IPS DF 4.7 (cell line): ENCODE measurements at regions not wholly inside any gene's neighbourhood (a gene's known extent, or its start where the extent isn't known, plus 50 kb on each side); places are given as distances from the start of the nearest gene placed in this dataset.

Experiments used
- DNase-seq: peaks from one replicate; pipeline ENCODE4 v3.0.0-alpha.2; 2013; ENCODE audit warnings: low spot score; ENCODE audit errors: extremely low read depth

GRCh38 chr10:36383349-36383748, 741.3 kb upstream of the FZD8 start:
- no peak for DNase-seq

- DNase-seq, result no peak
These were observed 739.7 kb upstream of the FZD8 start for GRCh38 chr10:36381748-36382147.

- DNase-seq, result no peak
These were observed 738.4 kb upstream of the FZD8 start for GRCh38 chr10:36380538-36380937.

- no peak for DNase-seq
These were observed 733.0 kb upstream of the FZD8 start for GRCh38 chr10:36375107-36375506.

- DNase-seq, result no peak
These were observed 731.5 kb upstream of the FZD8 start for GRCh38 chr10:36373424-36374096.

GRCh38 chr10:36367362-36367761, 725.3 kb upstream of the FZD8 start:
- no peak for DNase-seq

- no peak for DNase-seq
These were observed 724.7 kb upstream of the FZD8 start for GRCh38 chr10:36366843-36367242.

GRCh38 chr10:36366065-36366464, 724.0 kb upstream of the FZD8 start:
- DNase-seq, result no peak

GRCh38 chr10:36362257-36362656, 720.2 kb upstream of the FZD8 start:
- DNase-seq, result no peak

GRCh38 chr10:36358736-36359135, 716.6 kb upstream of the FZD8 start:
- no peak for DNase-seq

- DNase-seq, result no peak
These were observed 712.5 kb upstream of the FZD8 start for GRCh38 chr10:36354633-36355032.

GRCh38 chr10:36351159-36351558, 709.1 kb upstream of the FZD8 start:
- DNase-seq, result no peak

- no peak for DNase-seq
These were observed 707.5 kb upstream of the FZD8 start for GRCh38 chr10:36349445-36350078.

GRCh38 chr10:36345807-36346206, 703.7 kb upstream of the FZD8 start:
- no peak for DNase-seq

- DNase-seq, result no peak
These were observed 703.1 kb upstream of the FZD8 start for GRCh38 chr10:36345175-36345533.

GRCh38 chr10:36344240-36345174, 702.4 kb upstream of the FZD8 start:
- DNase-seq, result no peak

- no peak for DNase-seq
These were observed 700.7 kb upstream of the FZD8 start for GRCh38 chr10:36342781-36343180.

- no peak for DNase-seq
These were observed 699.4 kb upstream of the FZD8 start for GRCh38 chr10:36341471-36341870.

GRCh38 chr10:36336315-36336714, 694.2 kb upstream of the FZD8 start:
- DNase-seq, result no peak

- no peak for DNase-seq
These were observed 691.4 kb upstream of the FZD8 start for GRCh38 chr10:36333446-36333845.

GRCh38 chr10:36332926-36333325, 690.8 kb upstream of the FZD8 start:
- DNase-seq, result no peak

- no peak for DNase-seq
These were observed 689.0 kb upstream of the FZD8 start for GRCh38 chr10:36331121-36331520.
